ENCODE measurements at regions not wholly inside any gene's neighbourhood (a gene's known extent, or its start where the extent isn't known, plus 50 kb on each side); places are given as distances from the start of the nearest gene placed in this dataset.
"Not testable (repeated sequence)": the region's sequence is repeated elsewhere in the genome, so short reads cannot be mapped to it uniquely, and the experiment has no call there.

- not testable (repeated sequence) for DNase-seq (ENCODE audit: low spot score)
Measured at GRCh38 chr6:121636217-121636616, 200.8 kb downstream of the GJA1 start.

DNA sequence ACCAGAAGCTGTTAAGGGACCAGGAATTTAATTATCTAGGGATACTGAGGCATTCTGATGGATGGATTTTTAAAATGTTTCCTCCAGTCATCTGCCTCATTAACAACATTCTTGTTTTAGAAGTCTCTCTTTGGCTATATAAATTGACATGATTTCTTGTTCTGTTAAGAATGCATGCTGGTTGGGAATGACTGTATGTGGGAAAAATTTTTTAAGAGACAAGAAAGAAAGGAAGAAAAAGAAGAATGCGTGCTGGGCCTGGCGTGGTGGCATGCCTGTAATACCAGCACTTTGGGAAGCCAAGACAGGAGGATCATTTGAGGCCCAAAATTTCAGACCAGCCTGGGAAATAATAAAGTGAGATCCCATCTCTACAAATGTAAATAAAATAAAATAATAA lies 203.6 kb downstream of the GJA1 start:
- no peak for DNase-seq (ENCODE audit: low spot score)

DNA sequence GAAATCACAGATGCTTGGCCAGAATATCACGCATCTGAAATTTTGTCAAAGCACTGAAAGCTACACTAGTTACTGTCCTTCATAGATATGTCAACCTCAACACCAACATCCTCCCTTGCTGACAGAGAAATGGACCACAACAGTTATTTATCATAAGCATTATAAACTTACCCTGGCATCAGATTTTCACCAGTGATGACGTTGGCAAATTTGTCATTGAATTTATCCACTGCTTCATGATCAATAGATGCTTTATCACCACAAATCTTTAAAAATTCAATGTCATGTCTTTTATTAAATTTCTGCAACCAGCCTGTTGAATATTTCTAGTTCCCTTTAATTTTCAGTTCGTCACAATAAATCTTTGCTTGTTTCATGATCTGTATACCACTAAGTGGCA lies 205.7 kb downstream of the GJA1 start:
- DNase-seq (ENCODE audit: low spot score) = no peak

DNA sequence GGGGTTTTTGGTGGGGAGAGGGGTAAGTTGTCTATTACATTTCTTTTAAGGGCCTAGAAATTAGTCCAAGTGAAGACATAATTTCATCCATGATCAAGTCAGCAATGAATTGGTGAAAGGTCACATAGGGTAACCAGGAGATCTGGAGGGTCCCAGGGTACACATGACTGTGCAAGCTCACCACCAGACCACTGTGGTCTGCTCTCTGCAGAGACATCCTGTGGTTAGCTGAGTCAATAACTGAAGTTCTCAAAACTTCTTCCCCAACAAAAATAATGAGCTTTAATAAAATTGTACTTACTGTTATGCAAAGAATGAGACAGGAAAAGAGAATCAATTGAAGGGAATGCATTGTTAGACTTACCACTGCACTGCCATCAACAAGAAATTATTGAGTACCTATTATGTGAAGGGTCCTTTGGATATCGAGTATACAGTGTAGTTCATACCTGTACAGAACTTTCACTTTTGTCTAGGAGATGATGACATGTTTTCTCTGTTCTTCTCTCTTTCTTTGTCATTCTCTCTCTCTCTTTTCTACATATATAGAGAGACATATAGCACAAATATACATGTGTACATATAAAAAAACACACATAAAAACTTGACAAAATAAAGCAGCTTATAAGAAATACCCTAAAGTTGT lies 209.8 kb downstream of the GJA1 start:
- no peak for DNase-seq (ENCODE audit: low spot score)

GRCh38 chr6:121647905-121648304 lies 212.5 kb downstream of the GJA1 start:
- DNase-seq (ENCODE audit: low spot score) = no peak

DNA sequence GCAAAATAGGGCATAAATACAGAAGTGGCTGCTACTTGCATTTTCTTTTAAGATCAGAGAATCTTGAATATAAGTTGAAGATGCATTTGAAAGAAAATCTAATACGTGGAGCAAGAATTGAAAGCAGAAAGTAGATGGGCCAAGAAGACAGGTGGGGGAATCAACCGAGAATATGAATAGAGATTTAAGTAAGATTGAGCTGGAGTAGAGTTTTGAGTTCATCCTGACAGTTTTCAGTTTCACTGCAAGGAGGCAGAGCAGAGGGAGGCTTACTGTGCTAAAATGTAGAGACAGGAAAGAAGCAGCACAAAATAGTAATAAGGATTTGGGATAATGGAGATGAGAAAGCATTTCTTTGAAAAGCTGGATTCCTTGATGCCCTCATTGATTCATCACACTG lies 214.5 kb downstream of the GJA1 start:
- DNase-seq (ENCODE audit: low spot score) = no peak

DNA sequence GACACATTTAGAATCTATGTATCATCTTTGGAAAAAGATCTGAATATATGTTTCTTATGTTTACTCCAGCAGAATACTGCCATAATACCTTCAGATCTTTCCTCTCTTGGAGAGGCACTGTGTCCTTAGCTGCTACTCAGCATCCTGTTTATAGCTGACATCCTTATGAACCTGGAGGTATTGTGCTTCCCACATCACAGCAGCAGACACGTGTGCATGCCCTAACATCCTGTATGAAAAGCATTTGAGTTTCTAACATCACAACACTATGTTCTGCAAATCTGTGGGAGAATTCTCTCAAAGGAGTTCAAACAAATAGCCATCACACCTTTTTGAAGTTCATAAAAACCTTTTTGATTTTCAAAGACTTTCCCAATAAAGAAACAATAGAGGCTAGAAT lies 216.0 kb downstream of the GJA1 start:
- no peak for DNase-seq (ENCODE audit: low spot score)

- no peak for DNase-seq (ENCODE audit: low spot score)
Measured at GRCh38 chr6:121652223-121652622, 216.8 kb downstream of the GJA1 start.

- DNase-seq (ENCODE audit: low spot score) = peak; percentile 73
Measured at GRCh38 chr6:121652726-121653623, 217.5 kb downstream of the GJA1 start.

GRCh38 chr6:121653624-121654008 lies 218.2 kb downstream of the GJA1 start:
- DNase-seq (ENCODE audit: low spot score) = no peak

- DNase-seq (ENCODE audit: low spot score) = no peak
Measured at GRCh38 chr6:121657972-121658371, 222.5 kb downstream of the GJA1 start.

GRCh38 chr6:121660277-121660676 lies 224.8 kb downstream of the GJA1 start:
- no peak for DNase-seq (ENCODE audit: low spot score)

DNA sequence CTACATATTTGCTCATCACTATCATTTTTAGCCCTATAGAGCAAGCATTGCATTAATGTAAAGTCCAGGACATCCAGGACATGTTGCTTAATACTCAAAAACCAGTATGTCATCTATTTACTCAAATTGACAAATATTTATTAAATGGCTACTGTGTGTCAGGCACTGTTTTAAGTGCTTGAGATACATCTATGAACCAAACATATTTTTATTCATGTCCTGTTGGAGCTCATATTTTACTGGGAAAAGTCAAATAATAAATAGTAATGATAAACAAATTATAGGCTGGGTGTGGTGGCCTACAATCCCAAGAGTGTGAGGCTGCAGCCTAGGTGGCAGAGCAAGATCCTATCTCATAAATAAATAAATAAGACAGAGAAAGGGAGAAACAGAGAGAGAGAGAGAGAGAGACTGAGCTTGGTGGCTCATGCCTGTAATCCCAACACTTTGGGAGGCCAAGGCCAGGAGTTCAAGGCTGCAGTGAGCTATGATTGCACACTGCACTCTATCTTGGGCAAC lies 227.9 kb downstream of the GJA1 start:
- DNase-seq (ENCODE audit: low spot score) = no peak

DNA sequence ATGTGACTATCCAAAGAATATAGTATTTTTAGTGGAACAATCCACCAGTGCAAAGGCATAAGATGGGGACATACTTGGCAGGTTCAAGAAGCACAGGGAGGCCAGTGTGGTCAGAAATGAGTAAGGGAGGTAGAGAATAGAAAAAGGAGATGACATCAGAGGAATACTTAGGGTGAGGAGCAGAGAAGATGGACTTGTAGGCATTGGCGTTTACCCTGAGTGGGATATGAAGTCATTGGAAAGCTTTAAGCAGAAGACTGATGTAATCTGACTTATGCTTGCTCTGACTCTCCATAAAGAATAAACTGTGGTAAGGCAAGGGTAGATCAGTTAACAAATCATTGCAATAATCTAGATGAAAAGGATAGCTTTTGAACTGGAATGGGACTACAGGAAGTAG lies 228.7 kb downstream of the GJA1 start:
- DNase-seq (ENCODE audit: low spot score) = no peak

- DNase-seq (ENCODE audit: low spot score) = peak; percentile 85
Measured at GRCh38 chr6:121666814-121667213, 231.4 kb downstream of the GJA1 start.

DNA sequence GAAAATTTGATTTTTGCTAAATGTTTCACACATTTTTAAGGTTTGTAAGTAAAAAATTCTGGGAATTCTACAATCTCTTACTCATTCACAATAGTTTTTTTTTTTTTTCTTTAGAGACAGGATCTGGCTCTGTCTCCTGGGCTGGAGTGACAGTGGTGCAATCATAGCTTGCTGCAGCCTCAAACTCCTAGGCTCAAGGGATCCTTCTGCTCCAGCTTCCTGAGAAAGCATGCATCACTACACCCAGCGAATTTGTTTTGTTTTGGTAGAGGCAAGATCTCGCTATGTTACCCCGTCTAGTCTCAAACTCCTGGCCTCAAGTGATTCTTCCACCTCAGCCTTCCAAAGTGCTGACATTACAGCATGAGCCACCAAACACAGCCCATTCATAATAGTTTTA lies 232.8 kb downstream of the GJA1 start:
- no peak for DNase-seq (ENCODE audit: low spot score)

GRCh38 chr6:121670511-121670910 lies 235.1 kb downstream of the GJA1 start:
- DNase-seq (ENCODE audit: low spot score) = no peak

DNA sequence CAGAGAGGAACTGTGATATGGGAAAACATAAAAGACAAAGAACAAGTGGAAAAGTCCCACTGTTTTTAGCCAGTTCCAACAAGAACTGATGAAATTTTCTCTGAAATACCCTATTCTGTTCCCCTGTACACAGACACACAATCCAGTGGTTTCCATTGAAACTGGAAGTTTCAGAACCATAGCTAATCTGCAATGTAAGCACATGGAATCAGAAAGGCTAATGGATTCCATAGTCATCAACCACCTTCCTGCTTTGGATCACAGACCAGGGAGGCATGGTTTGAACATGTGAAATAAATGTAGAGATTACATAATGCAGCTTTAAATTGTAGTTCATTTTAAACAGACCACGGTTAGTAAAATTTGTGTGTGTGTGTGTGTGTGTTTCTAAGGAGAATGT lies 242.1 kb downstream of the GJA1 start:
- DNase-seq (ENCODE audit: low spot score) = no peak

- no peak for DNase-seq (ENCODE audit: low spot score)
Measured at GRCh38 chr6:121678245-121678644, 242.8 kb downstream of the GJA1 start.

DNA sequence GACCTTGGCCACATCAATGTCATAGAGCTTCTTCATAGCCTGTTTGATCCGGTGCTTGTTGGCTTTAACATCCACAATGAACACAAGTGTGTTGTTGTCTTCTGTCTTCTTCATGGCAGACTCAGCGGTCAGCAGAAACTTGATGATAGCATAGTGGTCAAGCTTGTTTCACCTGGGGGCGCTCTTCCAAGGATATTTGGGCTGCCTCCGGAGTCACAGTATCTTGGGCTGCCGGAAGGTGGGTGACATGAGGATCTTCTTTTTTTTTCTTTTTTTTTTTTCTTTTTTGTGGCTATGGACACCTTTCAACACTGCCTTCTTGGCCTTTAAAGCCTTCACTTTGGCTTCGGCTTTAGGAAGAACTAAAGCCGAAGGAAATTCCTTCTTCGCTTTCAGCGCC lies 244.6 kb downstream of the GJA1 start:
- DNase-seq (ENCODE audit: low spot score) = no peak

- no peak for DNase-seq (ENCODE audit: low spot score)
Measured at GRCh38 chr6:121682666-121683065, 247.2 kb downstream of the GJA1 start.

GRCh38 chr6:121685806-121686205 lies 250.4 kb downstream of the GJA1 start:
- DNase-seq (ENCODE audit: low spot score) = not testable (repeated sequence)

- no peak for DNase-seq (ENCODE audit: low spot score)
Measured at GRCh38 chr6:121686611-121687023, 251.2 kb downstream of the GJA1 start.

Data from umbilical cord (tissue), 1 donor.